HG03066 (cell line): ENCODE measurements at regions not wholly inside any gene's neighbourhood (a gene's known extent, or its start where the extent isn't known, plus 50 kb on each side); places are given as distances from the start of the nearest gene placed in this dataset.

Experiments used
- ATAC-seq: cut with Tn5 transposase; IDR thresholded peaks from one replicate; pipeline ENCODE4 v1.9.1; 2021; ENCODE audit warnings: low read depth; ENCODE audit not compliant: unreplicated experiment

DNA sequence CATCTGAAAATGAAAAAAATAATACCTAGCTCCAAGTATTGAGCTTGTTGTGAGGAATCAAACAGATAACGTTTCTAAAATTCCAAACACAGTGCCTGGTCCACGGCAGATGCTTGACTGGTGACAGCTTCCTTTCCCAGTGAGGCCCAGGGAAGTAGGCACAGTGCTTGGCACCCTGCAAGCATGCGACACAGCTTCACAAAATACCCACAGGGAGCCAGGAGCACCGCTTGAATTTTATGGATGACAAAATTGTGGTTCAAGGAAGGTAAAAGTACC is 205.1 kb upstream of the TNP1 start:
- no peak for ATAC-seq

DNA sequence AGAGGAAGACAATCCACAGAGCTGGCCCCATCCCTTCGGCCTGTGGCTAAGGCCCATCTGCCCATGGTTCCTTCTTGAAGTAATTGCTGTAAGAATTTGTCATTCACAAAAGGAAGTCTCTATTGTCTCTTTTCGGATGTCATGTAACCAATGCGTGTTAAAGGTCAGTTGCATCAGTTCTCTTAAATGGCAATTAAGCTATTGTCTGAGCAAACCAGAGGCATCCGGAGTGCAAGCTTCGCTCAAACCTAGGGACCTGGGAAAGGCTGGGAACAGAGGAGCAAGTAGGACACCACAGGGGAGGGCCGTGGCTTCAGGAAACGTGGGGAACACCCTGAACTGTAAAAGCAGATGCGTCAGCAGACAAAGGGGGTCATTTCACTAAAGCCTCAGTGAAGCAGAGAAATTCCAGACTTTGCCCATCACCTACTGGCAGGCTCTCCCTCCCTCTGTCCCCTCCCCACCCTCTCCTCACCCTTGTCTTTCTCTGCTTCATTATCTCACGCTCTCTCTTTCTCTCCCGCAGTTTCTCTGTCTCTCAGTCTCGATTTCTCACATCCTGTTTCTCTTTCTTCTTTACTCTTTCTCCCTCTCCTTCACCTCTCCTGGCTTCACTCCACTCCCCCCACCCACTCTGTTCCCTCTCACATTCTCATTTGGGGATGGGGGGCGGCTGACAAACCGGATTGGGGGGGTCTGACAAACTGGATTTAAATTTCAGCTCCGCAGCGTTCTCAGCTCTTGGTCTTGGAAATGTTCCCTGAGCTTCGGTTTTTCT is 204.6 kb upstream of the TNP1 start:
- no peak for ATAC-seq

DNA sequence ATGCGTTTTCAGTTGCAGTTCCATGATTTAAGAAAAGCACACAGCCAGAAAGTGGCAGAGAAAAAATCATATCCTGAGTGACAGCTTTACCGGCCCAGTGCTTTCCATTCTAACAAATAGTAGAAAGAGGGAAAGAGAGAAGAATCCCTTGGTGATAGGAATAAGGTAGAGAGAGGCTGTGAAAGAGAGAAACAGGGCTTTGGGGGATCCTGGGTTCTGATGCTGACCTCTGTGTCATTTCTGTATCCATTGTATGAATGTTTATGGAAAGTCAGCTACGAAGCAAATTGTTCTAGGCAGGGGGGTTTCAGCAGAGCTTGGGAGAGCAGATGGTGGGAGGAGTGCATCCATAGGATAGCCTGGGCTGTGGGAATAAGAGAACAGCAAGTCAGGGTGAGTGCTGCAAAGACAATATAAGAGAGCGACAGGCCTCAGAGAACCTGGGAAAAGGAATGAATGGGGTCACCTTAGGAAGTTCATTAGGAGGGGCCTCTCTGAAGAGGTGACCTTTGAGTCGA is 203.4 kb upstream of the TNP1 start:
- ATAC-seq = no peak

DNA sequence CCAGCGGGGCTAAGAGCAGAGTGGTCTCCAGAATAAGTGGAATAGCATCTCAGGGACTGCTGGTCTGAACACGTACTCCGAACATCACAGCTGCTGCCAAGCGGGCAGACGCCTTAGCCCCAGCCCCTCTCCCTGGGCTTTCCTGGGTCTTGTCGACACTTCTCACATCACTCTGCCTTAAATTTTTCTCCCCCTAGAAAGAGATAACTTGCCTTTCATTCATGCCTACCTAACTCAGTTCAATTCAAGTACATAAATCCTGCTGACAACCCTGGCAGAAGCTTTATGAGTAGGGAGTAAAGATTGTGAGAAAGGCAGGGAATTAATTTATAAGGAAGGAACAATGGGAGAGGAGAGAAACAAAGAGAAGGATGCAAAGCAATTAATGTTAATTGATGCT is 202.9 kb upstream of the TNP1 start:
- no peak for ATAC-seq

DNA sequence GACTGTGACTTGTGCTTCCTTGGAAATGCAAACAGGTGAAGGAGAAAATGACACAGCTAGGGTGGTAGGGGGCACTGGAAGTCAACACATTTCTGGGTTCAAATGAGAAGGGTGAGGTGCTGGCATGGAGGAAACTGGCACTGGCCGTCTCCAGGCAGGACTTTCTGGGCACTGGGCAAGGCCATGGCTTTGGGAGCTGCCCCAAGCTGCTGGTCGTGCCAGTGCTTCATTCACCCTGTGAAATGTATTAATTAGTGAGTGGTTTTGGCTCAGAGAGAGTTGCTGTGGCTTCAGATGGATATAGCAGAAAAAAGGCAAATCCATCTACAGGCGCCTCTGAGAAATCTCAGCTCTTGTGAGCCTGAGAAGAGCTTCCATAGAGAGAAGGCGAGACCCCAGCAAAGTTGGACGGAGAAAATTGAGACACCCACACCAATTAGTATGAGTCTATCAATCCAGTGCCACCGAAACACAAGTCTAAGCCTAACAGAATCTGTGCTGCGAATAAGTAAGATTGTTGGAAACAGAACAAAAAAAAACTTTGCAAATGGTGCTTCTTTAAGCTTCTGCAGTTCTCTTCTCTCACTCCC is 202.1 kb upstream of the TNP1 start:
- ATAC-seq = no peak

DNA sequence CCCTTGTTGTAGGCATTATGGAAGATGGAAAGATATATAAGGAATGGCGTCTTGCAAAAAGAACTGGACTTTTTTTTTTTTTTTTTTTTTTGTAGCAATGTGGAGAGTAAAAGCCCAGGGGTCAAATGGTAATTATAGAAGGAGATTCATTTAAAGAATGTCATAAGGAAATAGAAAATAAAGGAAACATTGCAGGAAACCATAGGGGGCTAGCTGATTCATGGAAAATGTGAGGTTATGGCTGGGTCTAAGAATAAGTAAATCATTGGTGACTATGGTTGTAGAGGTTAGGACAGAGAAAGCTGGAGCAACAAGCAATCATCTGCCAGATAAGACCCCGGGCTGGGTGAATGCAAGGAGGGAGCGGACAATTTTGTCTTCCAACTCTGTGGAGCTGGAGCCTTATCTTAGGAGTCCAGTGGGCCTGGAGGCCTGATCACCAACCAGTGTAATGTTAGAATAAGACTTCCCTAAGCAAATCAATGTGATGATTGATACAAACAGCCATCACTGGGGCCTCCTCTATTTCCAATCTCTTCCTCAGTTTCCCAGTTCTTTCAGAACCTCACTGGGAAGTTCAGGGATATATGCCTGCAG is 201.2 kb upstream of the TNP1 start:
- no peak for ATAC-seq

DNA sequence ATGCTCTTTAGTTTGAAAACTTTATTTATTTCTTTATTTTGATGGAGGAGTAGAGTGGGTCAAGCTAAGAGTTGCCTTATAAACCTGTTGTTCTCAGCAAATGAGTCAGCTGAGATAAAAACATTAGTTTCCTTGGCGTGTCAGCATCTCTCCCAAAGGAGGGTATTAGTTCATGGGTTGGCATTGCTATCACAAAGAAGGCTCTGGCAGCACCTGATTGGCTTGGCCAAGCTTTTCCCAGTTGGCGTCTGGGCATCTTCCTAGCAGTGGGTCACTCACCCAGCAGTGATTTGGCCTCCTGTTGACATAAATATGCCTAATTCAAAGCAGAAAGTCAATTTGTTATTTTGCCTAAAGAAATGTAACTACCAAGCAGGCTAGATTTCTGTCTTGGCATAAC is 200.7 kb upstream of the TNP1 start:
- ATAC-seq = no peak

DNA sequence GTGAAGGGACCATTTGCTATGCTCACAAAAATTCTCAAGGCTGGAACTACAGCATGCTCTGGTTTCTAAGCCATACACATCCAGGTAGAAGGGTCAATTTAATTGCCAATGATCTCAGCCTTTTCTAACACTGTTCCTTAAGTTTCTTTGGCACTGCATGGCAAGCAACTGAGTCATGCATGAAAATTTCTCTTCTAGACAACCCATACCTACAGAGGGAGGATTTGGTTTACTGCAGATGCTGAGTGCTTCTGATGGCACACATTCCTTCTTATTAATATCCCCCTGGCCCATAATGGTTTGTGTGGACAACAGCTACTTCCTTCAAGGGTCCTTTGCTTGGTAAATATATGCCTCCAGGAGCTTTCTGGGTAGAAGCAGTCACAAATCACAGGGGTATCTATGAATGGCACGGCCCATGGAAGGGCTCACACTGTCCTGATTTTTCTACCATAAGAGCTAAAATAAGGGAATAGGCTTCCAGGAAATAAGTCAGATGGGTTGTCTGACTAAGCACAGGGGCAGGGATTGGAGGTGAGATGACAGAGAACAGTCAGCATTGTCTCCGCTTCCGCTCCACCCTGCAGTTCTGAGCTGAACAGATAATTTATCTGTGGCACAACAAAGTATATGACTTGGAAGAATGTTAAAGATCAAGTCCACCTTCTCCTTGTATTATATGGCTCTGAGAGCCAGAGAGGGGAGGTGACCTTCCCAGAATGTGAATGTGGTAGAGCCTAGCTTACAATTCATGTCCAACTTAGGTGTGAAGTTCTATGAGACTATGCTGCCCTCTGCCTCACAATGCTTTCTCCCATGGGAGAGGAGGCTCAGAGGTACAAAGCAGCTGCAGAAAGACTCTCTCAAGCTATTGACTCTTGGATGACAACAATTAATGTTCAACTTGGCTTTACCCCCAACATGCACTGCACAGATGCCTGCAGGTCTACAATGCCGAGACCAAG is 199.2 kb upstream of the TNP1 start:
- ATAC-seq = no peak

DNA sequence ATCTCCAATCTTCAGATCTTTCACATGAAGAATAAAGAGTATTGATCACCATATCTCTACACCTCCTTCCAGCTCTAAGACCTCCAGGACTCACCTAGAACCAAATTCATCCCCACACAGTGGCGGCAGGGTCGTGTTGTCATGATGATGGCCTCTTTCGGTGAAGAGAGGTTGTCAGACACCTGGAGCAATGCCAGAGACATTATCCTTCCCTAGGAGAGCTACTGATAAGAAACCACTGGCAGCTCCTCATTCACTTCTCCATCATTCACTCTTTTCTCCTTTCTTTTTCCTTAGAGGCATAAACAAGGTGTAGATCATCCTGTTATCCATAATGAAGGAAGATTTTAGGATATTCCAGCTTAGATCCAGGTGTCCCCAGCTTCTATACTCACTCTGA is 197.9 kb upstream of the TNP1 start:
- ATAC-seq = no peak

DNA sequence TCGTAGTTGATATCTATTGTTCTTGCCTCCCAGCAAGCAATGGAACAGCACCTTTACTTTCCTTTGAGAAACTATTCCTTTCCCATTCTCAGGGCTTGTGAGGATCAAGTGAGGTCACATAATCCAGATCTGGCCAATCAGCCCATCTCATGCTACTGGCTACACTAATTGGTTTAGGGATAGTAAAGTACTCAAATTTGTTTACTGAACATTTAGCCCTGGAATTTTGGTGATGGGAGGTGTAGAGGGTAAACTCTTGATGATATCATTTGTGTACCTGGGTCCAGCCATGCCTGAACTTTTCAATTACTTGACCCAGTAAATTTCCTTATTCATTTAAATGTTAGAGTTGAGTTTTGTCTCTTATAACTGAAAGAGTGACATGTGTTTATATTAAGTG is 195.8 kb upstream of the TNP1 start:
- no peak for ATAC-seq

DNA sequence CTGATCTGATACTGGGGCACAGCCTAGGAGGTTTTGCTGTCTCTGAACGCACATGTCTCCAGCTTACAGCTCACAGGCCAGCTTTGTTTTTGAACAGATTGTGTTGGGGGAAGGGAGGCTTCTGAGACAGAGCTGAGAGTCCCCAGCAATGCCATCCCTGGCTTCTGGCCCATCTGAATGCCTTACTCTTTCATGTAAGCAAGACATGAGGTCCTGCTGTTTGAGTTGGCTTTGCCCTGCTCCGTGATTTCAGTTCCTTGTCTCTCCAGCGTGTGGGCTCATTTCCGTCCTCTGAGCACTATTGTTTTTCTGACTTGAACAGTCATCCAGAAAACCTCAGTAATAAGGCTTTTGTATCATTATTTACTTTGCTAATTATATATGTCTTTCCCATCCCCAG is 194.9 kb upstream of the TNP1 start:
- ATAC-seq = no peak

DNA sequence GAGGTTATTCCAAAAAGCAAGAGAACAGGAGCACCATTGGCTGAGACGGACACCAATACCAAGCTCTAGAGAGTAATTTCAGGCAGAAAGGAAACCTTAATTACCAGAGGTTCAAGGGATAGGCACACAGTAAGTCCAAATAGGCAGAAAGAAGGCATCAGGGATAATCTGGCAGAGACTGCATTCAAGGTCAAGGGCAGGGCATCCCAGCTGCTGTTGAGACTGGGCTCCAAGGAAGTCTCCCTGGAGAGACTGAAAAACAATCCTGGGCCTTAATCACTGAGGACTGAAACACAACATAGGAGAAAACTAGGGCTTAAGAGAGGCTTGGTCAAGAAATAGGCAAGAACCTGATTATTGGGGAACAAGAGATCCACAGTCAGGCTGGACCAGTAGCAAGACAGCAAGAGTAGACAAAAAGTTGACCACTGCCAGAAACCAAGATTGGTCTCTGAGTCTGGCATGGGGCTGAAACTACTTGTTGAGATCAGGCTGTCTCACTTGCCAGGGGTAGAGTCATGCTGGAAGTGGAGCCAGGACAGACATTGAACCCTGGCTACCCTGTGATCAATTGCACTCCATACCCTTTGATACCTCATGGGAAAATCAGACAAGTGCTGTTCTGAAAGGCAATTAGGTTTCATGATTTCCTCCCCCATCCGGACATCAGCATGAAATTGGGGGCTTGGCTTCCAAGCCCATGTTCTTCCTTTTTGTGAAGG is 193.2 kb upstream of the TNP1 start:
- ATAC-seq = no peak

DNA sequence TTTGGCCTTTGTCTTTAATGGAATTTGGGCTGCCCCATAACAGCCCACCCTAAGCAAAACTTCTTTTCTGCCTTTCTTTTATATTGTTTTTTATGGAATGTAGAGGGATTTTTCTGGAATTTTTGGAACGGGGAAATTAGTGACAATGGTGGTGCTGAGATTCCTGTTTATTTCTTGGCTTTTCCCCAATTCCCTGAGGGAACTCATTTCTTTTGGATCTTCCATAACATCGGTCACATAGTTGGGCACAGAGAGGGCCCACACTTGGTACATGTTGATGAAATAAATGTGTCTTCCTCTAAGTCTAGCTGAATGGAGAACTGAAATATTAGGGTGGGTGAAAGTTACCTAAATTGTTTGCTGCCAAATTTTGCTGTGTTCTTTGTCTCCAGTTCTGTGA is 191.6 kb upstream of the TNP1 start:
- ATAC-seq = no peak

DNA sequence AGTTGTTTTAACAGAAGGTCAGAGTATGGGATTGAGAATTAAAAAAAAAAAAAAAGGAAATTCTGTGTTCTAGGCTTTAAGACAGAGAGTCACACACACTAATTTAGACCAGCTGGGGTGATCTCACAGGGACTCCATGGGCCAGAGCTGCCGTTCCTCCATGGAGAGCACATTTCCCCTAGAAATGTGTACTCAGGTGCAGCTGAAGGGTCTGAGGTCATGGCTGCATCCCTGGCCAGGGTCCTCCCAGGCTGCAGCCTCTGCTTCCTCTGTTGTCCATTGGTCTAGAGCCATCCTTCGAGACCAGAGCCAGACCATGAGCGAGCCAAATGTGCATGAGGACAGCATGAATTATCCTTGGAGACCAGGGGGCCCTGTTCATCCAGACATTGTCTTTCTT is 190.1 kb upstream of the TNP1 start:
- no peak for ATAC-seq

DNA sequence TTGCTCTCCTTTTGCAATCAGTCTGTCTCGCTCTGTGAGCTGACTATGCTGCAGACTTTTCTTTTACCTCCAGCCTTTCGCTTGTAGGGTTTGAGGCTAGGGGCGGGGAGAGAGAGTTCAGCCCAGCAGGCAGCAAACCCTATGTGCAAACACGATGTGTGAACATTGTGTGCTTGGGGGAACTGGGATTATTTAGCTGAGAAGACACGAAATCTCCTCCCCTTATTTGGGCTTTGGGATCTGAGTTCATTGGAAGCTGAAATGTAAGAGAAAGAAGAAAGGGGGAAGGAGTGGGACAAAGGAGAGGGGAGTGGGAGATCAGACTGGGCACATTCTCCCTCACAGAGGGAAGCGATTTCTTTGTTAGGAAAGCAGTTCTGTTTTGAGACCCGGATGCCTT is 189.6 kb upstream of the TNP1 start:
- ATAC-seq = no peak

DNA sequence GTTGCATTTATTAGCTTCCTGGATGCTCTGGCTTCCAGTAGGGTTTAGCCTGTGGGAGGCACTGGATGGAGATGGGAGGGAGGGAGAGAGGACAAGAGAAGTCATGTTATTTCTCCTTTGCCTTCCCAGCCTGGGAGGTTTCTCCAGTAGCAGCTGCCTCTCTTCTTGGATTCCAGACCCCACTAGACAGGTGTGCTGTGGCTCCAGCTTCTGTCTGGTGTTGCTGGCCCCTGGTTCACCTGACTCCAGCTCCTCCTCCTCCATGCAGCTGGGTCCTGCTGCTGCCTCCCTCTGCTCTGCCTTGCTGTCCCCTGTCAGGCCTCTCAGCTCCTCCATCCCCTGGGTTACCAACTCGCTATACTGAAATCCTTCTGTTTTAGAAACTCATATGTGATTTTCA is 188.9 kb upstream of the TNP1 start:
- ATAC-seq = no peak

DNA sequence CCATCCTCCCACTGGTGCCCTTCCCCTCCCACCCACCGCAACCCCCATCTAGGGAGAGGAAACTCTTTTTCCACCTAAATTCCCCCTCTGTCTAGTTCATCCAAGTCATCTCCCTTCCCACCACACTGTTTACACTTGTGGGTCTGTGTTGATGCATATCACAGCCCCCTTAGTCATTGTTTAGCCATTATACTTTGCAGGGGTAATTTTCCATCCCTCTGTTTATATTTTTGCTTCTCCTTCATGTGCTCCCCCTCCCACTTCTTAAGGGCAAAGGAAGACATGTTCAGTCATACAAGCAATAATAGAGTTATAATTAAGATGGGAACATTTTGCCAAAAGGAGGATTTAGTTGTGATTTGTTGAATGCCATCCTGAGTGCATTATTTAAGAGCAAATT is 187.8 kb upstream of the TNP1 start:
- no peak for ATAC-seq

DNA sequence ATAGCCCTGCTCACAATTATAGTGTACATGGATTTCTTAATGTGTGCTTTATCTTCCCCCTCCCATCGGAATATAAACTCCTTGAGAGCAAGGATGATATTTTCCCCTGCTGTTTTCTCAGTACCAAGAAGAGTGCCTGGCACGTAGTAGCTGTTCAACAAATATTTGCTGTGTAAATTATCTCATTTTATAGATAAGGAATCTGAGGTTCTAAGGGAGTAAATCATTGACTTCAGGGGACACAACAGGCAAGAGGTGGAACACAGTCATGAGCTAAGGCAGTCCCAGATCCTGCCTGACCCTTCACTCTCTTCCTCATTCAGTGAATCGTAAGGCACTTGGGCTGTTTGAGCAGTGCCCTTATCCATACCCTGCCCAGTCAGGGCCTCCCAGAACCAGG is 187.3 kb upstream of the TNP1 start:
- ATAC-seq = no peak

DNA sequence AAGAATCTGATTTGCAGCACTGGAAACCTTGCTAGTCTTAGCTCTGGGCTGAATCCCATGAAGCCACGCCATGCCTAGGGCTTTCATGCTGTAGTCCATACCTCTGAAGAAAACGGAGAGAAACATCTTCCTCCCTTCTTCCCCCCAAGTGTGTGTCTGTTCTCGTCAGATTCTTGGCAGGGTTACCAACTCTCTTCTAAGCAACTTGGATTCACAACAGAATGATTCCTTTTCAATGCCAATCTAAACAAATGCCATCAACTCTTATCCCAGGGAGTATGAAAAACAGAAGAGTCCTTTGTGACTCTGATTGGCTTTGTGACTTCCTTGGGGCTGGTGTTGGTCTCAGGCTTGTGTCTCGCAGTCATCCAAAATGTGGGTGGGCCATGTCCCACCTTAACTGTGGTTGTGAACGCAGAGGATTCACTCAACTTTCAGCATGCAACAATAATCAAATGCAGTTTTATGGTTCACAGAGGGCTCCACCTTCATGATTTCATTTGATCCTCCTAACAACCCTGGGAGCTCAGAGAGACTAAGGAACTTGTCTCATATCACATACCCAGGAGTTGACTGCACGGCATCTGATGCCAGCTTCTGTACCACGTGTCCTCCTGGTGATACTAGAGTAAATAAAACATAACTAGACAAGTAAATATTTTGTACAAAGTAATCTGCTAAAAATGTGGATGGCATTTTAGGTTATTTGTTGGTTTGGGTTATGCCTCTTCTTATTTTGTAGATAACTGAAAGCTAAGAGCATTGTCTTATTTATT is 186.0 kb upstream of the TNP1 start:
- ATAC-seq = no peak

DNA sequence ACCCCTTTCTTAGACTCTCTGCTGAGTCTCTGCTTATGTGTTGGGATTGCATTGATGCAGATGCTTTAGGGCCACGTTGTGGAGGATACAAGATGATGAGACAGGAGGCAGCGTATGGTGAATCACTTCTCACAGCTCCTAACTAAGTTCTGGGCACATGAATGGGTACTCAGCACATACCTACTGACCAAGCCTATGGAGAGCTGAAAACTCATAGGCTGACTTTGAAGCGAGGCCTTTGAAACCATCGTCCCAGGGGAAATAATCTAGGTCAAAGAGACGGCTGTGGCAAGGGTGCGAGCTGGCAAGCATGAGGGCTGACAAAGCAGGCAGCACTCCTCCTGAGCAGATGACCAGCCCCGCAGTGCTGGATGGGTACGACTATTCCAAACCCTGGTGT is 180.2 kb upstream of the TNP1 start:
- no peak for ATAC-seq
